GM12891 (cell line): ENCODE measurements at regions not wholly inside any gene's neighbourhood (a gene's known extent, or its start where the extent isn't known, plus 50 kb on each side); places are given as distances from the start of the nearest gene placed in this dataset.

Source experiments
- PAX5 ChIP-seq: IDR thresholded peaks from 2 replicates; pipeline ENCODE4 v1.6.1; 2011; ENCODE audit warnings: low read length, moderate library complexity, mild to moderate bottlenecking; ENCODE audit not compliant: insufficient read depth, severe bottlenecking
- POLR2A ChIP-seq: IDR thresholded peaks from 2 replicates; pipeline ENCODE4 v1.6.1; 2011; ENCODE audit warnings: low read depth, low read length, control low read depth
- POLR2AphosphoS5 ChIP-seq: IDR thresholded peaks from 2 replicates; pipeline ENCODE4 v1.6.1; 2011; ENCODE audit warnings: low read depth, low read length, control low read depth
- POU2F2 ChIP-seq: IDR thresholded peaks from 2 replicates; pipeline ENCODE4 v1.6.1; 2011; ENCODE audit warnings: low read depth, mild to moderate bottlenecking, control low read depth, low read length, moderate library complexity
- SPI1 ChIP-seq: IDR thresholded peaks from 2 replicates; pipeline ENCODE4 v1.6.1; 2011; ENCODE audit warnings: low read depth, low read length, control low read depth
- TAF1 ChIP-seq: IDR thresholded peaks from 2 replicates; pipeline ENCODE4 v1.6.1; 2011; ENCODE audit warnings: low read depth, low read length, control low read depth

- TF ChIP-seq POLR2A (no peak), POLR2AphosphoS5 (no peak), TAF1 (no peak), SPI1 (no peak), POU2F2 (no peak), PAX5 (no peak)
Observed at GRCh38 chr2:30371772-30372373, 75.2 kb upstream of the LCLAT1 start.
